ENCODE measurements at regions not wholly inside any gene's neighbourhood (a gene's known extent, or its start where the extent isn't known, plus 50 kb on each side); places are given as distances from the start of the nearest gene placed in this dataset.

- Histone ChIP-seq H3K27ac (no peak overlapping the region; a peak in 1 of 6 replicates), H3K4me3 (no peak overlapping the region), H3K4me2 (no peak overlapping the region), H3K9me3 (peaks cover 8% of the 10 kb centered on the region; the same call in 1 of the 3 replicates), H3K4me1 (peaks cover 21% of the 10 kb centered on the region)
- ChIA-PET CTCF (no interaction called here), POLR2A (no interaction called here)
- TF ChIP-seq HOXB5 (CRISPR knock-in tag; IDR thresholded peaks at IDR 0.05) (no peak), FOSL2 (IDR thresholded peaks at IDR 0.05) (no peak), FOSL2 (CRISPR knock-in tag; IDR thresholded peaks at IDR 0.05) (no peak), SREBF2 (IDR thresholded peaks at IDR 0.05) (no peak)
- FAIRE-seq (no peak), DNase-seq (ENCODE audit: low read depth in 1 of 2, low spot score in 1 of 2) (no peak), ATAC-seq (no peak)
These were observed 151.9 kb upstream of the MYL2 start for GRCh38 chr12:111072299-111072698.

GRCh38 chr12:111069886-111070285 is 149.5 kb upstream of the MYL2 start:
- TF ChIP-seq USF2 (IDR thresholded peaks at IDR 0.05), result no peak
- no peak for TF ChIP-seq ELK1 (IDR thresholded peaks at IDR 0.05; ENCODE audit: low read depth, low read length)
- TF ChIP-seq CHD4 (IDR thresholded peaks at IDR 0.05; ENCODE audit: borderline replicate concordance), result no peak
- TF ChIP-seq HOXB13 (CRISPR knock-in tag; IDR thresholded peaks at IDR 0.05; ENCODE audit: low read depth), result no peak
- no peak for TF ChIP-seq FOSB (CRISPR knock-in tag; IDR thresholded peaks at IDR 0.05)
- TF ChIP-seq HMGXB4 (CRISPR knock-in tag; IDR thresholded peaks at IDR 0.05; ENCODE audit: borderline replicate concordance), result no peak
- no peak for TF ChIP-seq SREBF2 (IDR thresholded peaks at IDR 0.05)
- no peak for TF ChIP-seq ZC3H11A (IDR thresholded peaks at IDR 0.05)
- no peak for TF ChIP-seq TP53 (CRISPR knock-in tag; IDR thresholded peaks at IDR 0.05)
- TF ChIP-seq CBX8 (IDR thresholded peaks at IDR 0.05), result no peak
- no peak for TF ChIP-seq NR3C1 (IDR thresholded peaks at IDR 0.05)
- no peak for TF ChIP-seq EHMT2 (IDR thresholded peaks at IDR 0.05; ENCODE audit: low read depth)
- TF ChIP-seq RFX5 (IDR thresholded peaks at IDR 0.05), result no peak
- no peak for TF ChIP-seq CBX2 (IDR thresholded peaks at IDR 0.05; ENCODE audit: borderline replicate concordance, low read depth)
- no peak for TF ChIP-seq JUN (IDR thresholded peaks at IDR 0.05)
- no peak for TF ChIP-seq MAFK (IDR thresholded peaks at IDR 0.05; ENCODE audit: partially characterized antibody)
- Histone ChIP-seq H3K4me1 (peaks cover 13% of the 10 kb centered on the region; the same call in 2 of the 3 replicates), H3K27ac (peak overlapping the region in 1 of 2 experiments; percentile 74; a peak in 1 of 6 replicates), H3K9me3 (peaks cover 9% of the 10 kb centered on the region; the same call in 1 of the 3 replicates), H3K4me3 (no peak overlapping the region), H3K4me2 (no peak overlapping the region)
- ChIA-PET CTCF (interaction anchor here (0.8 to 1.2 kb wide), 2 partner anchors 9 to 230 kb away, joined by 3 to 5 read pairs; no protein-coding TSS in a partner anchor), POLR2A (no interaction called here)
- 66% methylated on average over 4 of the region's 4 CpGs for WGBS (ENCODE audit: missing lambda C conversion rate)
- DNase-seq (ENCODE audit: low read depth in 1 of 2, low spot score in 1 of 2) (no peak), FAIRE-seq (no peak), ATAC-seq (no peak)

- H3K4me1 ChIP-seq, result peaks cover 28% of the 10 kb centered on the region
- POLR2A ChIA-PET, result no interaction called here
- DNase-seq (ENCODE audit: low read depth in 1 of 2, low spot score in 1 of 2) (no peak), ATAC-seq (no peak), FAIRE-seq (no peak)
- CTCF ChIA-PET, result no interaction called here
- no peak overlapping the region; the same call in 2 of the 3 replicates for H3K4me2 ChIP-seq
- 90% methylated on average over 15 of the region's 15 CpGs for WGBS (ENCODE audit: missing lambda C conversion rate)
- H3K27ac ChIP-seq, result peak overlapping the region in 1 of 2 experiments; percentile 74; a peak in 2 of 6 replicates
- peaks cover 12% of the 10 kb centered on the region; the same call in 1 of the 3 replicates for H3K9me3 ChIP-seq
- no peak overlapping the region for H3K4me3 ChIP-seq
- TF ChIP-seq EP300 (IDR thresholded peaks at IDR 0.05), result no peak
- no peak for TF ChIP-seq E2F6 (IDR thresholded peaks at IDR 0.05; ENCODE audit: borderline replicate concordance, low read depth)
- no peak for TF ChIP-seq GATA3 (IDR thresholded peaks at IDR 0.05; ENCODE audit: borderline replicate concordance)
- TF ChIP-seq NPAS2 (CRISPR knock-in tag; IDR thresholded peaks at IDR 0.05; ENCODE audit: borderline replicate concordance), result no peak
- TF ChIP-seq FOSB (CRISPR knock-in tag; IDR thresholded peaks at IDR 0.05), result no peak
- no peak for TF ChIP-seq SREBF2 (IDR thresholded peaks at IDR 0.05)
- TF ChIP-seq HOXB5 (CRISPR knock-in tag; IDR thresholded peaks at IDR 0.05), result no peak
- no peak for TF ChIP-seq NFE2L2 (conservative IDR thresholded peaks at IDR 0.05; ENCODE audit: low read length)
- TF ChIP-seq JUNB (IDR thresholded peaks at IDR 0.05), result no peak
- no peak for TF ChIP-seq RCOR1 (IDR thresholded peaks at IDR 0.05; ENCODE audit: low read depth, low read length)
- TF ChIP-seq PBX3 (IDR thresholded peaks at IDR 0.05), result no peak
- TF ChIP-seq CHD2 (IDR thresholded peaks at IDR 0.05; ENCODE audit: low read length, partially characterized antibody), result no peak
- no peak for TF ChIP-seq ZFP36 (IDR thresholded peaks at IDR 0.05; ENCODE audit: borderline replicate concordance, partially characterized antibody)
- no peak for TF ChIP-seq HMGXB4 (CRISPR knock-in tag; IDR thresholded peaks at IDR 0.05; ENCODE audit: borderline replicate concordance)
These were observed 147.9 kb upstream of the MYL2 start for GRCh38 chr12:111068290-111068689.

Data from A549 (cell line).